WTC11 (cell line): ENCODE measurements at regions not wholly inside any gene's neighbourhood (a gene's known extent, or its start where the extent isn't known, plus 50 kb on each side); places are given as distances from the start of the nearest gene placed in this dataset.

Source experiments
- ATAC-seq: fragments of 200-7000 bp; cut with Tn5 transposase; 2 replicates; pipeline ENCODE4 v1.10.0; 2021; ENCODE audit warnings: mild to moderate bottlenecking, moderate library complexity
- CTCF ChIA-PET: fragments of 300-600 bp; sonication (Branson Sonifier 250); formaldehyde crosslinking; loops from one replicate; lab custom pipeline; 2021; ENCODE audit warnings: antibody characterized with exemption; lab: Charles Lee
- POLR2A ChIA-PET: fragments of 350-600 bp; sonication (Branson Sonifier 250); formaldehyde crosslinking; loops from one replicate; lab custom pipeline; 2021; ENCODE audit warnings: antibody characterized with exemption; lab: Charles Lee
- DNase-seq: peaks from one replicate; pipeline ENCODE4 v3.0.0; 2021; ENCODE audit warnings: low spot score
- H3K27ac Mint-ChIP-seq: 2 replicates; pipeline ENCODE4 v1.8.0; 2021; ENCODE audit warnings: mixed read lengths
- H3K27me3 Mint-ChIP-seq: 2 replicates; pipeline ENCODE4 v1.8.0; 2021; ENCODE audit warnings: low read depth, mild to moderate bottlenecking, moderate library complexity, mixed read lengths
- H3K36me3 Mint-ChIP-seq: 2 replicates; pipeline ENCODE4 v1.8.0; 2021; ENCODE audit warnings: mixed read lengths
- H3K4me1 Mint-ChIP-seq: 2 replicates; pipeline ENCODE4 v1.8.0; 2022; ENCODE audit warnings: mixed read lengths
- H3K4me3 Mint-ChIP-seq: 2 replicates; pipeline ENCODE4 v1.8.0; 2021; ENCODE audit warnings: mild to moderate bottlenecking, moderate library complexity, mixed read lengths
- H3K9me3 Mint-ChIP-seq: 2 replicates; pipeline ENCODE4 v1.8.0; 2021; ENCODE audit warnings: mixed read lengths
- ATF3 ChIP-seq: sonication (generic); formaldehyde crosslinking; conservative IDR thresholded peaks from 2 replicates; pipeline ENCODE4 v1.8.1; 2022; ENCODE audit warnings: mild to moderate bottlenecking, missing genetic modification reagents
- CDX4 ChIP-seq: fragments of 250-450 bp; sonication (Bioruptor Pico); IDR thresholded peaks from 2 replicates; pipeline ENCODE4 v1.9.0; 2021; ENCODE audit warnings: moderate library complexity, mild to moderate bottlenecking, inconsistent platforms, borderline replicate concordance
- CTCF ChIP-seq: fragments of 200-600 bp; IDR thresholded peaks from 2 replicates; pipeline ENCODE4 v1.8.0; 2022; ENCODE audit warnings: antibody characterized with exemption
- ELF4 ChIP-seq: sonication (generic); formaldehyde crosslinking; IDR thresholded peaks from 2 replicates; pipeline ENCODE4 v1.8.1; 2022; ENCODE audit warnings: low read depth, mild to moderate bottlenecking, moderate library complexity, missing genetic modification reagents
- FOXJ3 ChIP-seq: sonication (generic); formaldehyde crosslinking; IDR thresholded peaks from 2 replicates; pipeline ENCODE4 v1.9.0; 2021; ENCODE audit warnings: missing genetic modification reagents, mild to moderate bottlenecking, borderline replicate concordance
- FOXK1 ChIP-seq: sonication (generic); formaldehyde crosslinking; IDR thresholded peaks from 2 replicates; pipeline ENCODE4 v1.8.0; 2022; ENCODE audit warnings: mild to moderate bottlenecking, moderate library complexity, missing genetic modification reagents
- GRHL2 ChIP-seq: fragments of 250-450 bp; sonication (Bioruptor Pico); IDR thresholded peaks from 2 replicates; pipeline ENCODE4 v1.8.0; 2022; ENCODE audit warnings: mild to moderate bottlenecking, moderate library complexity; ENCODE audit not compliant: insufficient replicate concordance, severe bottlenecking
- PRDM15 ChIP-seq: sonication (generic); formaldehyde crosslinking; IDR thresholded peaks from 2 replicates; pipeline ENCODE4 v1.8.0; 2022; ENCODE audit warnings: missing genetic modification reagents
- PREB ChIP-seq: sonication (generic); formaldehyde crosslinking; IDR thresholded peaks from 2 replicates; pipeline ENCODE4 v1.8.1; 2022; ENCODE audit warnings: mild to moderate bottlenecking, missing genetic modification reagents, moderate library complexity, borderline replicate concordance
- PRRX2 ChIP-seq: fragments of 250-450 bp; sonication (Bioruptor Pico); IDR thresholded peaks from 2 replicates; pipeline ENCODE4 v1.8.0; 2021; ENCODE audit warnings: mild to moderate bottlenecking
- SMAD3 ChIP-seq: sonication (generic); formaldehyde crosslinking; IDR thresholded peaks from 2 replicates; pipeline ENCODE4 v1.8.0; 2022; ENCODE audit warnings: missing genetic modification reagents, mild to moderate bottlenecking, borderline replicate concordance
- SOX15 ChIP-seq: fragments of 250-450 bp; sonication (Bioruptor Pico); IDR thresholded peaks from 2 replicates; pipeline ENCODE4 v1.9.0; 2021; ENCODE audit warnings: mild to moderate bottlenecking
- STAT6 ChIP-seq: sonication (generic); formaldehyde crosslinking; conservative IDR thresholded peaks from 2 replicates; pipeline ENCODE4 v1.8.1; 2023; ENCODE audit warnings: mild to moderate bottlenecking, low read depth, missing genetic modification reagents, moderate library complexity
- ZBTB43 ChIP-seq: sonication (generic); formaldehyde crosslinking; IDR thresholded peaks from 2 replicates; pipeline ENCODE4 v1.8.1; 2023; ENCODE audit warnings: mild to moderate bottlenecking, missing genetic modification reagents
- ZNF263 ChIP-seq: sonication (generic); formaldehyde crosslinking; IDR thresholded peaks from 2 replicates; pipeline ENCODE4 v1.8.1; 2022; ENCODE audit warnings: low read depth, mild to moderate bottlenecking, moderate library complexity, missing genetic modification reagents
- ZNF317 ChIP-seq: sonication (generic); formaldehyde crosslinking; IDR thresholded peaks from 2 replicates; pipeline ENCODE4 v1.8.1; 2023; ENCODE audit warnings: low read depth, mild to moderate bottlenecking, moderate library complexity, missing genetic modification reagents, borderline replicate concordance
- ZSCAN18 ChIP-seq: fragments of 250-450 bp; sonication (Bioruptor Pico); IDR thresholded peaks from 2 replicates; pipeline ENCODE4 v2.1.2; 2022; ENCODE audit warnings: mild to moderate bottlenecking, moderate library complexity

GRCh38 chr3:159765030-159765859 lies 223.4 kb upstream of the IL12A start (continued):
- TF ChIP-seq ZSCAN18 (CRISPR knock-in tag) (no peak), PREB (CRISPR knock-in tag) (no peak), SMAD3 (CRISPR knock-in tag) (no peak), ATF3 (CRISPR knock-in tag) (no peak), PRDM15 (CRISPR knock-in tag) (no peak), STAT6 (CRISPR knock-in tag) (no peak), PRRX2 (no peak), ELF4 (CRISPR knock-in tag) (no peak), FOXK1 (CRISPR knock-in tag) (no peak), FOXJ3 (CRISPR knock-in tag) (no peak)
- TF ChIP-seq, all 79 proteins: peak for 0

- POLR2A ChIA-PET, result interaction anchor here (1.0 kb wide), 1 partner anchor 33 kb away, joined by 3 read pairs; no protein-coding TSS in a partner anchor
- DNase-seq, result no peak
- Mint-ChIP-seq H3K9me3 (no peaks in the 10 kb centered on the region), H3K27ac (no peak overlapping the region), H3K4me3 (peak overlapping the region; percentile 75), H3K27me3 (peaks cover 17% of the 10 kb centered on the region), H3K4me1 (peaks cover 42% of the 10 kb centered on the region), H3K36me3 (no peaks in the 10 kb centered on the region)
- ATAC-seq, result no peak
- CTCF ChIA-PET, result interaction anchor here (0.6 to 6.3 kb wide), 4 partner anchors 11 to 1954 kb away, joined by 3 to 37 read pairs (median 5); partner anchors contain the start of gene IL12A
- no peak for TF ChIP-seq GRHL2 (CRISPR knock-in tag)
- no peak for TF ChIP-seq ZNF317
- no peak for TF ChIP-seq ZNF263
- no peak for TF ChIP-seq SOX15
- TF ChIP-seq CDX4 (CRISPR knock-in tag), result no peak
- no peak for TF ChIP-seq CTCF
- no peak for TF ChIP-seq ZBTB43
These were observed 222.8 kb upstream of the IL12A start for GRCh38 chr3:159765860-159766294.
